Coronary artery (tissue), 2 donors: ENCODE measurements at regions not wholly inside any gene's neighbourhood (a gene's known extent, or its start where the extent isn't known, plus 50 kb on each side); places are given as distances from the start of the nearest gene placed in this dataset.
"Not testable (repeated sequence)": the region's sequence is repeated elsewhere in the genome, so short reads cannot be mapped to it uniquely, and the experiment has no call there.

ENCODE experiments used
- DNase-seq: peaks from one replicate; pipeline ENCODE4 v3.0.0-alpha.2; 2017; ENCODE audit warnings: low spot score
- H3K27ac ChIP-seq, 2 donors: fragments of 200-600 bp; sonication (generic); one replicate each; pipeline ENCODE4 v1.5.1; 2016 to 2019
- H3K4me3 ChIP-seq: fragments of 200-600 bp; sonication (generic); 2 replicates; pipeline ENCODE4 v1.5.1; 2016; ENCODE audit warnings: mild to moderate bottlenecking, moderate library complexity

GRCh38 chr9:65385655-65386024, 100.6 kb upstream of the FOXD4L5 start:
- not testable (repeated sequence) for DNase-seq, H3K4me3 ChIP-seq, H3K27ac ChIP-seq

GRCh38 chr9:65384759-65385654, 100.0 kb upstream of the FOXD4L5 start:
- not testable (repeated sequence) for H3K4me3 ChIP-seq, DNase-seq, H3K27ac ChIP-seq

GRCh38 chr9:65384066-65384465, 99.1 kb upstream of the FOXD4L5 start:
- not testable (repeated sequence) for H3K4me3 ChIP-seq, DNase-seq, H3K27ac ChIP-seq

GRCh38 chr9:65383646-65384045, 98.6 kb upstream of the FOXD4L5 start:
- not testable (repeated sequence) for DNase-seq, H3K27ac ChIP-seq, H3K4me3 ChIP-seq

GRCh38 chr9:65382701-65383318, 97.8 kb upstream of the FOXD4L5 start:
- not testable (repeated sequence) for H3K4me3 ChIP-seq, DNase-seq, H3K27ac ChIP-seq
